Ishikawa (cell line): ENCODE measurements at regions not wholly inside any gene's neighbourhood (a gene's known extent, or its start where the extent isn't known, plus 50 kb on each side); places are given as distances from the start of the nearest gene placed in this dataset.

Experiments
- EGR1 ChIP-seq: IDR thresholded peaks from 2 replicates; pipeline ENCODE4 v1.6.1; 2012
- EP300 ChIP-seq: IDR thresholded peaks from 2 replicates; pipeline ENCODE4 v1.6.1; 2012; ENCODE audit warnings: borderline replicate concordance
- YY1 ChIP-seq: IDR thresholded peaks from 2 replicates; pipeline ENCODE4 v1.6.1; 2012; ENCODE audit warnings: low read depth
- TF ChIP-seq, protein P1 (sequence below): IDR thresholded peaks from 2 replicates; pipeline ENCODE4 v1.6.1; 2012; ENCODE audit warnings: low read depth, mild to moderate bottlenecking

- TF ChIP-seq EGR1 (no peak), EP300 (no peak), YY1 (no peak)
- TF ChIP-seq, protein P1, sequence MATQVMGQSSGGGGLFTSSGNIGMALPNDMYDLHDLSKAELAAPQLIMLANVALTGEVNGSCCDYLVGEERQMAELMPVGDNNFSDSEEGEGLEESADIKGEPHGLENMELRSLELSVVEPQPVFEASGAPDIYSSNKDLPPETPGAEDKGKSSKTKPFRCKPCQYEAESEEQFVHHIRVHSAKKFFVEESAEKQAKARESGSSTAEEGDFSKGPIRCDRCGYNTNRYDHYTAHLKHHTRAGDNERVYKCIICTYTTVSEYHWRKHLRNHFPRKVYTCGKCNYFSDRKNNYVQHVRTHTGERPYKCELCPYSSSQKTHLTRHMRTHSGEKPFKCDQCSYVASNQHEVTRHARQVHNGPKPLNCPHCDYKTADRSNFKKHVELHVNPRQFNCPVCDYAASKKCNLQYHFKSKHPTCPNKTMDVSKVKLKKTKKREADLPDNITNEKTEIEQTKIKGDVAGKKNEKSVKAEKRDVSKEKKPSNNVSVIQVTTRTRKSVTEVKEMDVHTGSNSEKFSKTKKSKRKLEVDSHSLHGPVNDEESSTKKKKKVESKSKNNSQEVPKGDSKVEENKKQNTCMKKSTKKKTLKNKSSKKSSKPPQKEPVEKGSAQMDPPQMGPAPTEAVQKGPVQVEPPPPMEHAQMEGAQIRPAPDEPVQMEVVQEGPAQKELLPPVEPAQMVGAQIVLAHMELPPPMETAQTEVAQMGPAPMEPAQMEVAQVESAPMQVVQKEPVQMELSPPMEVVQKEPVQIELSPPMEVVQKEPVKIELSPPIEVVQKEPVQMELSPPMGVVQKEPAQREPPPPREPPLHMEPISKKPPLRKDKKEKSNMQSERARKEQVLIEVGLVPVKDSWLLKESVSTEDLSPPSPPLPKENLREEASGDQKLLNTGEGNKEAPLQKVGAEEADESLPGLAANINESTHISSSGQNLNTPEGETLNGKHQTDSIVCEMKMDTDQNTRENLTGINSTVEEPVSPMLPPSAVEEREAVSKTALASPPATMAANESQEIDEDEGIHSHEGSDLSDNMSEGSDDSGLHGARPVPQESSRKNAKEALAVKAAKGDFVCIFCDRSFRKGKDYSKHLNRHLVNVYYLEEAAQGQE: no peak
Observed at GRCh38 chr5:124537522-124537921, 208.9 kb downstream of the ZNF608 start.
